Right lobe of liver (tissue), 4 donors: ENCODE measurements at regions not wholly inside any gene's neighbourhood (a gene's known extent, or its start where the extent isn't known, plus 50 kb on each side); places are given as distances from the start of the nearest gene placed in this dataset.

Experiments used
- POLR2A ChIP-seq: fragments of 450-650 bp; IDR thresholded peaks from one replicate; pipeline ENCODE4 v1.6.1; 2017; ENCODE audit warnings: antibody characterized with exemption, mild to moderate bottlenecking
- TF ChIP-seq, protein P1 (sequence below), 4 donors: fragments of 200-600 bp in 3 of 4; fragments of 450-650 bp in 1 of 4; IDR thresholded peaks; one replicate each; pipeline versions ENCODE4 v1.5.1 to v1.8.0; 2016 to 2022; ENCODE audit warnings: antibody characterized with exemption in 4 of 4, mild to moderate bottlenecking in 2 of 4
- donor health status: DM: no; HTN: no; CAD: no.
- donor health status: DM: no; HTN: no; CAD: no.
- donor health status: DM: no; HTN: yes; CAD: no.

DNA sequence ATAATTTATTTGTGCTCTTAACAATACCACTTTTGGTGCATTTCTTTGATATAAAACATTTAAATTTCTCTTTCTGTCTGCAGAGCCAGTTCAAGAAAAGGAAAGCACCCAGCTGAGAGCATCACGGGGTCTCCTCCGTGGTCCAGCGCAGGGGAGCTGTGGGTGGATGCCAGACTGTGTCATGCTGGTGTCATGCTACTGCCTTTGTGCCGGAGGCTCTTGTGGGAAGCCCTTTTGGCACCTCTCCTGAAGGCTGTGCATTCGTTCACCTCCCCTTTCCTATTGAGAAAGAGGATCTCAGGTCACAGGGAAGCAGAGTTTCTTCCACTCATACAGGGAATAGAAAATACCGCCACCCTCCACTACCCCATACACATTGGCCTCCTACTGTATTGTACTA is 450.4 kb downstream of the GALR1 start:
- TF ChIP-seq, protein P1, sequence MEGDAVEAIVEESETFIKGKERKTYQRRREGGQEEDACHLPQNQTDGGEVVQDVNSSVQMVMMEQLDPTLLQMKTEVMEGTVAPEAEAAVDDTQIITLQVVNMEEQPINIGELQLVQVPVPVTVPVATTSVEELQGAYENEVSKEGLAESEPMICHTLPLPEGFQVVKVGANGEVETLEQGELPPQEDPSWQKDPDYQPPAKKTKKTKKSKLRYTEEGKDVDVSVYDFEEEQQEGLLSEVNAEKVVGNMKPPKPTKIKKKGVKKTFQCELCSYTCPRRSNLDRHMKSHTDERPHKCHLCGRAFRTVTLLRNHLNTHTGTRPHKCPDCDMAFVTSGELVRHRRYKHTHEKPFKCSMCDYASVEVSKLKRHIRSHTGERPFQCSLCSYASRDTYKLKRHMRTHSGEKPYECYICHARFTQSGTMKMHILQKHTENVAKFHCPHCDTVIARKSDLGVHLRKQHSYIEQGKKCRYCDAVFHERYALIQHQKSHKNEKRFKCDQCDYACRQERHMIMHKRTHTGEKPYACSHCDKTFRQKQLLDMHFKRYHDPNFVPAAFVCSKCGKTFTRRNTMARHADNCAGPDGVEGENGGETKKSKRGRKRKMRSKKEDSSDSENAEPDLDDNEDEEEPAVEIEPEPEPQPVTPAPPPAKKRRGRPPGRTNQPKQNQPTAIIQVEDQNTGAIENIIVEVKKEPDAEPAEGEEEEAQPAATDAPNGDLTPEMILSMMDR (IDR thresholded peaks at IDR 0.05) = no peak
- TF ChIP-seq POLR2A = no peak
